GM06990 (cell line): ENCODE measurements at regions not wholly inside any gene's neighbourhood (a gene's known extent, or its start where the extent isn't known, plus 50 kb on each side); places are given as distances from the start of the nearest gene placed in this dataset.

Experiments used
- DNase-seq: peaks from one replicate; pipeline ENCODE4 v3.0.0-alpha.2; 2011; ENCODE audit not compliant: insufficient read length; ENCODE audit errors: extremely low read depth
- H3K27me3 ChIP-seq: replicated peaks from 2 replicates; pipeline ENCODE4 v1.6.0; 2011; ENCODE audit warnings: low read length; ENCODE audit not compliant: control insufficient read depth, insufficient read depth
- H3K36me3 ChIP-seq: 2 replicates; pipeline ENCODE4 v1.5.1; 2011; ENCODE audit warnings: low read length; ENCODE audit not compliant: control insufficient read depth, insufficient read depth
- H3K4me3 ChIP-seq: replicated peaks from 2 replicates; pipeline ENCODE4 v1.5.1; 2011; ENCODE audit warnings: low read depth, mild to moderate bottlenecking, control low read depth, low read length
- TF ChIP-seq, protein P1 (sequence below): IDR thresholded peaks from 2 replicates; pipeline ENCODE4 v1.5.1; 2011; ENCODE audit warnings: low read length, control low read depth, mild to moderate bottlenecking, inconsistent platforms; ENCODE audit not compliant: insufficient read depth, poor library complexity, severe bottlenecking

DNA sequence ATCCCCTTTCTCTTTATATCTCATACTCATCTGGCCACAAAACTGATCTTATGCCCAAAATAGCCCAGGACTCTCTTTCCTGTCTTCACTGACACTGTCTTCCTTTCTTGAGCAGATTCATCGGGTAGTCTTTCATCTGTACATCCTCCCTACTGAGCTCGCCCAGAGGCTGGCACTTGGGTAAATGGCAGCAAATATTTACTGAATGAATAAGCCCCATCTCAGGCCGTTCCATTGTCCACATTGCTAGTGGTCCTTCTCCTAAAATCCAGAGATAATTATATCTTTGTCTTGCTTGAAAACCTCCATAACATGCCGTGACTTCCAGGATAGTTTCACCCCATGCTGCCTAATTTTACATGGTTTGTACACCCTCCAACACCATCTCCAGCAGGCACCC lies 158.1 kb upstream of the SDK2 start:
- no peak for DNase-seq
- H3K27me3 ChIP-seq = no peaks in the 10 kb centered on the region; the same call in none of the 2 replicates
- H3K4me3 ChIP-seq = no peak overlapping the region
- no peaks in the 10 kb centered on the region for H3K36me3 ChIP-seq
- TF ChIP-seq, protein P1, sequence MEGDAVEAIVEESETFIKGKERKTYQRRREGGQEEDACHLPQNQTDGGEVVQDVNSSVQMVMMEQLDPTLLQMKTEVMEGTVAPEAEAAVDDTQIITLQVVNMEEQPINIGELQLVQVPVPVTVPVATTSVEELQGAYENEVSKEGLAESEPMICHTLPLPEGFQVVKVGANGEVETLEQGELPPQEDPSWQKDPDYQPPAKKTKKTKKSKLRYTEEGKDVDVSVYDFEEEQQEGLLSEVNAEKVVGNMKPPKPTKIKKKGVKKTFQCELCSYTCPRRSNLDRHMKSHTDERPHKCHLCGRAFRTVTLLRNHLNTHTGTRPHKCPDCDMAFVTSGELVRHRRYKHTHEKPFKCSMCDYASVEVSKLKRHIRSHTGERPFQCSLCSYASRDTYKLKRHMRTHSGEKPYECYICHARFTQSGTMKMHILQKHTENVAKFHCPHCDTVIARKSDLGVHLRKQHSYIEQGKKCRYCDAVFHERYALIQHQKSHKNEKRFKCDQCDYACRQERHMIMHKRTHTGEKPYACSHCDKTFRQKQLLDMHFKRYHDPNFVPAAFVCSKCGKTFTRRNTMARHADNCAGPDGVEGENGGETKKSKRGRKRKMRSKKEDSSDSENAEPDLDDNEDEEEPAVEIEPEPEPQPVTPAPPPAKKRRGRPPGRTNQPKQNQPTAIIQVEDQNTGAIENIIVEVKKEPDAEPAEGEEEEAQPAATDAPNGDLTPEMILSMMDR = no peak

DNA sequence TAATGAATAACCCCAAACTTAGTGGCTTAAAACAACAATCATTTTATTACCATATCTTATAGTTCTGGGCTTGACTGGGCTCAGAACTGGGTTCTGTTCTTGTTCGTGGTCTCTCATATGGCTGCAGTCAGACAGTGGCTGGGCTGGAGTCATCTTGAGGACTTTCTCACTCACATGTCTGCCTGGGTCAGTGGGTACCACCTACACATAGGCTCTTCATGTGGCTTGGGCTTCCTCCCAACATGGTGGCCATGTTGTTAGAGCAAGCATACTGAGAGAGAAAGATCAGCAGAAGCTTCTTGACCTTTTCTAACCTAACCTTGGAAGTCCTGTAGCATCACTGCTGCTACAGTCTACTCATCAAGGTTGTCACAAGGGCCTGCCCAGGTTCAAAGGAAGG lies 158.6 kb upstream of the SDK2 start:
- Histone ChIP-seq H3K27me3 (no peaks in the 10 kb centered on the region; the same call in none of the 2 replicates), H3K4me3 (no peak overlapping the region), H3K36me3 (no peaks in the 10 kb centered on the region)
- TF ChIP-seq, protein P1 = no peak
- no peak for DNase-seq

DNA sequence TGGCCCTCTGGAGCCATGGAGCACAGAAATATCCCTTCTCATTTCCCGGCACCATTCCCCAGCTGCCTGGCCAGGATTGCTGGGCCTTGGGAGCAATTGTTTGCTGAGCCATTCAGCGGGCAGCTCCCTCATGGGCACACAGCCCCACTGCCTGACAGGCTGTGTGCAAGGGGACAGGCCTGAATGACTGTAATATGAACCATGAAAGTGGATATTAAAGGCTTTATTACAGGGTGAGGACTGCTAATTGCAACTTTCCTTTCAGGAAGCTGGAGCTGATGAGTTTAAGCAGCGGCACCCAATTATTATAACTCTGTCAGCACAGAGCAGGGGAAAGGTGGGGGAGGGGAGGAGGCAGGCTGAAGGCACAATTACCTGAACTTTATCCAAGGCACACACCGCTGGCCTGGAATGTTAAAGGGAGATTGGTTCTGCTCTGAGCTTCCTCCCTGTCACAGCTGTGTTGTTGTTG lies 159.8 kb upstream of the SDK2 start:
- TF ChIP-seq, protein P1 = no peak
- Histone ChIP-seq H3K36me3 (no peaks in the 10 kb centered on the region), H3K4me3 (no peak overlapping the region), H3K27me3 (no peaks in the 10 kb centered on the region; the same call in 1 of the 2 replicates)
- DNase-seq = no peak

DNA sequence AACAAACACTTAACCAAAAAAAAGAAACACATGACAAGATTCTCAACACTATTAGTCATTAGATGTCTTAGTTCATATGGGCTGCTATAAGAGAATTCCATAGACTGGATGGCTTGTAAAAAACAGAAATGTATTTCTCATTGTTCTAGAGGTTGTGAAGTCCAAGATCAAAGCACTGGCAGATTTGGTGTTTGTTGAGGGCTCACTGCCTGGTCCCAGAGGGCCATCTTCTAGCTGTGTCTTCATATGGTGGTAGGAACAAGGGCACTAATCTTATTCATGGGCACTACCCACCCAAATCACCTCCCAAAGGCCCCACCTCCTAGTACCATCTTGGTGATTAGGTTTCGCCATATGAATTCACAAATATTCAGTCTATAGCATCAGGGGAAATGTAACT lies 162.5 kb upstream of the SDK2 start:
- DNase-seq = no peak
- Histone ChIP-seq H3K4me3 (no peak overlapping the region), H3K27me3 (no peaks in the 10 kb centered on the region; the same call in 1 of the 2 replicates), H3K36me3 (no peaks in the 10 kb centered on the region)
- TF ChIP-seq, protein P1 = no peak

DNA sequence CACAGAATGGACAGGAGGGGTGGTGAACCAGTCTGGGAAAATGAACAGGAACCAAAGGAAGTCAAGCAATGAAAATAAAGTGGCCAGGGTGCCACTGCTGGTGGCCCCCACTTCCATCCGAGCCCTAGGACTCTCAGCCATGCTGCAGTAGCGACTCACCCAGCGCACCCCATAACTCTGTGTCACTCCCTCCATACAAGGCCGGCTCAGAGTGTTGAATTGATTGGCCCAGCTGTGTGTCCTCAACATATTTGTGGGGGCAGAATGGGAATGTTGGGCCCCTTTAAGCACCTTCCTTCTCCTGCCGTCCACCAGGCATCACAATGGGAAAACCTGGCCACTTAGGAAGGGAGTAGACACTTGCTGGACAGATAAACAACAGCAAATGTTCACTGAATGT lies 169.0 kb upstream of the SDK2 start:
- Histone ChIP-seq H3K36me3 (no peaks in the 10 kb centered on the region), H3K4me3 (no peak overlapping the region), H3K27me3 (no peaks in the 10 kb centered on the region; the same call in none of the 2 replicates)
- TF ChIP-seq, protein P1 = no peak
- no peak for DNase-seq

DNA sequence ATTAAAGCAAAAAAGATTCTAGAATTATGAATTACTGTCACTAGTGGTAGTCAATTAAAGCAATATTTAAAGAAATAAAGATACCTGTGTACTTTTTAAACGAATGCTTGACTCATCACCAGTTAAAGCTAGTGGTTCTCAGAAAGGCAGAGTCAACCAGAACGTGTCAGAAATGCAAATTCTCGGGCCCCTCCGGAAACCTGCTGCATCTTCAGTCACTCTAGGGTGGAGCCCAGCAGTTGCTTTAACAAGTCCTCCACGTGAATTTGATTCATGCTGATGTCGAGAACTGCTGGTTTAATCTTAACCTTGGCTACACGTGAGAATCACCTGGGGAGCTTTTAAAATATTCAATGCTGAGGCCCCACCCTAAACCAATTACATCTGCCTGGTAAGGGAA lies 169.8 kb upstream of the SDK2 start:
- Histone ChIP-seq H3K36me3 (no peaks in the 10 kb centered on the region), H3K27me3 (no peaks in the 10 kb centered on the region; the same call in none of the 2 replicates), H3K4me3 (no peak overlapping the region)
- no peak for DNase-seq
- TF ChIP-seq, protein P1 = no peak
